Medulla oblongata (tissue), 1 donor: ENCODE measurements at regions not wholly inside any gene's neighbourhood (a gene's known extent, or its start where the extent isn't known, plus 50 kb on each side); places are given as distances from the start of the nearest gene placed in this dataset.
A peak's percentile ranks its signal among the peaks of the same experiment; 100 is the strongest.
"Not testable (repeated sequence)": the region's sequence is repeated elsewhere in the genome, so short reads cannot be mapped to it uniquely, and the experiment has no call there.

Source experiments
- DNase-seq: peaks from one replicate; pipeline ENCODE4 v3.0.0-alpha.2; 2015; ENCODE audit errors: extremely low spot score

GRCh38 chr12:34190054-34190453, 167.8 kb downstream of the ALG10 start:
- DNase-seq = no peak

GRCh38 chr12:34198924-34199323, 176.6 kb downstream of the ALG10 start:
- DNase-seq = no peak

- no peak for DNase-seq
Measured at GRCh38 chr12:34203866-34204620, 181.7 kb downstream of the ALG10 start.

GRCh38 chr12:34204830-34205285, 182.6 kb downstream of the ALG10 start:
- no peak for DNase-seq

- DNase-seq = no peak
Measured at GRCh38 chr12:34205401-34205800, 183.1 kb downstream of the ALG10 start.

GRCh38 chr12:34206061-34206785, 183.9 kb downstream of the ALG10 start:
- no peak for DNase-seq

- DNase-seq = no peak
Measured at GRCh38 chr12:34207858-34208257, 185.6 kb downstream of the ALG10 start.

GRCh38 chr12:34208331-34209258, 186.3 kb downstream of the ALG10 start:
- DNase-seq = no peak

- DNase-seq = no peak
Measured at GRCh38 chr12:34209259-34209835, 187.1 kb downstream of the ALG10 start.

GRCh38 chr12:34210183-34210582, 187.9 kb downstream of the ALG10 start:
- no peak for DNase-seq

- no peak for DNase-seq
Measured at GRCh38 chr12:34210689-34211530, 188.6 kb downstream of the ALG10 start.

GRCh38 chr12:34212651-34213050, 190.4 kb downstream of the ALG10 start:
- no peak for DNase-seq

GRCh38 chr12:34214011-34214410, 191.7 kb downstream of the ALG10 start:
- DNase-seq = no peak

- no peak for DNase-seq
Measured at GRCh38 chr12:34215213-34215892, 193.1 kb downstream of the ALG10 start.

- no peak for DNase-seq
Measured at GRCh38 chr12:34215893-34216285, 193.6 kb downstream of the ALG10 start.

- DNase-seq = no peak
Measured at GRCh38 chr12:34217660-34218059, 195.4 kb downstream of the ALG10 start.

GRCh38 chr12:34218193-34219045, 196.1 kb downstream of the ALG10 start:
- peak; percentile 82 for DNase-seq

- DNase-seq = no peak
Measured at GRCh38 chr12:34219046-34219770, 196.9 kb downstream of the ALG10 start.

GRCh38 chr12:34220079-34220478, 197.8 kb downstream of the ALG10 start:
- DNase-seq = not testable (repeated sequence)
